ENCODE measurements at regions not wholly inside any gene's neighbourhood (a gene's known extent, or its start where the extent isn't known, plus 50 kb on each side); places are given as distances from the start of the nearest gene placed in this dataset.

DNA sequence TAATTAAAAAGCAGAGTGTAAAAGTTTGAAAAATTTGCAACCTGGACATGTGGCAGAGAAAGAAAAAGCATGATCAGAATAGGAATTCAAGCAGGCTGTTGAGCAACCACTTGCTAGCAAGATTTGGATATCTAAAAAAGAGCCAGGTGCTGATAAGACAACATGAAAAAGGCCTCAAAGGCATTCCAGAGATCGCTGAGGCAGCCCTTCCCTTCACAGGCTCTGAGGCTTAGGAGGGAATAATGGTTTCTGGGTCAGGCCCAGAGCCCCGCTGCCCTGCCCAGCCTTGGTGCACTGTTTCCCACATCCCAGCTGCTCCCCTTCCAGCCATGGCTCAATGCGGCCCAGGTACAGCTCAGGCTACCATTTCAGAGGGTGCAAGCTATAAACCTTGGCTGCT is 64.1 kb upstream of the EEPD1 start:
- TF ChIP-seq, protein P1, sequence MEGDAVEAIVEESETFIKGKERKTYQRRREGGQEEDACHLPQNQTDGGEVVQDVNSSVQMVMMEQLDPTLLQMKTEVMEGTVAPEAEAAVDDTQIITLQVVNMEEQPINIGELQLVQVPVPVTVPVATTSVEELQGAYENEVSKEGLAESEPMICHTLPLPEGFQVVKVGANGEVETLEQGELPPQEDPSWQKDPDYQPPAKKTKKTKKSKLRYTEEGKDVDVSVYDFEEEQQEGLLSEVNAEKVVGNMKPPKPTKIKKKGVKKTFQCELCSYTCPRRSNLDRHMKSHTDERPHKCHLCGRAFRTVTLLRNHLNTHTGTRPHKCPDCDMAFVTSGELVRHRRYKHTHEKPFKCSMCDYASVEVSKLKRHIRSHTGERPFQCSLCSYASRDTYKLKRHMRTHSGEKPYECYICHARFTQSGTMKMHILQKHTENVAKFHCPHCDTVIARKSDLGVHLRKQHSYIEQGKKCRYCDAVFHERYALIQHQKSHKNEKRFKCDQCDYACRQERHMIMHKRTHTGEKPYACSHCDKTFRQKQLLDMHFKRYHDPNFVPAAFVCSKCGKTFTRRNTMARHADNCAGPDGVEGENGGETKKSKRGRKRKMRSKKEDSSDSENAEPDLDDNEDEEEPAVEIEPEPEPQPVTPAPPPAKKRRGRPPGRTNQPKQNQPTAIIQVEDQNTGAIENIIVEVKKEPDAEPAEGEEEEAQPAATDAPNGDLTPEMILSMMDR (IDR thresholded peaks at IDR 0.05) = no peak
- no peak for TF ChIP-seq POLR2AphosphoS5 (IDR thresholded peaks at IDR 0.05)
